SU-DHL-6 (cell line): ENCODE measurements at regions not wholly inside any gene's neighbourhood (a gene's known extent, or its start where the extent isn't known, plus 50 kb on each side); places are given as distances from the start of the nearest gene placed in this dataset.

Experiments
- EZH2phosphoT487 ChIP-seq: fragments of 200-600 bp; sonication (generic), shearing (Covaris generic); conservative IDR thresholded peaks from 2 replicates; pipeline ENCODE4 v1.6.1; 2018; ENCODE audit warnings: mild to moderate bottlenecking, antibody characterized with exemption, low read length, moderate library complexity, mixed read lengths
- TF ChIP-seq, protein P1 (sequence below): fragments of 200-600 bp; sonication (generic); IDR thresholded peaks from one replicate; pipeline ENCODE4 v1.5.1; 2017; ENCODE audit warnings: antibody characterized with exemption, mild to moderate bottlenecking, low read length, moderate library complexity; ENCODE audit not compliant: insufficient read depth, poor library complexity, severe bottlenecking

DNA sequence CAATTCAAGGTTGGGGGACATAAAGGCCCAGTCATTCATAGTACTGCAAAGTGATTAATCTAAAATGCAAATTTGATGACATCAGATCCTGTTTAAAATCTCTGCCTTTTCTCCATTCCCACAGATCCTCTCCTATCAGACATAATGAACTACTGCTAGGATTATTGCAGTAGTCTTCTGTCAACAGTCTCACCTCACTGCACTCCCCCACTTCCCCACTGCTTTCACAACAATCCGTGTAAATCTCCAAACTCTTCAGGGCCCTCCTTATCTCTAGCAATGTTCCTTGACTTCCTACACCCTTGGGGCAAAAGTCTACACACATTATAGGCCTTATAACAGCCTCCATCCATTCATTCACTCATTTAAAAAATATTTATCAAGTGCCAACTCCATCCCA is 112.4 kb downstream of the KBTBD2 start:
- TF ChIP-seq, protein P1, sequence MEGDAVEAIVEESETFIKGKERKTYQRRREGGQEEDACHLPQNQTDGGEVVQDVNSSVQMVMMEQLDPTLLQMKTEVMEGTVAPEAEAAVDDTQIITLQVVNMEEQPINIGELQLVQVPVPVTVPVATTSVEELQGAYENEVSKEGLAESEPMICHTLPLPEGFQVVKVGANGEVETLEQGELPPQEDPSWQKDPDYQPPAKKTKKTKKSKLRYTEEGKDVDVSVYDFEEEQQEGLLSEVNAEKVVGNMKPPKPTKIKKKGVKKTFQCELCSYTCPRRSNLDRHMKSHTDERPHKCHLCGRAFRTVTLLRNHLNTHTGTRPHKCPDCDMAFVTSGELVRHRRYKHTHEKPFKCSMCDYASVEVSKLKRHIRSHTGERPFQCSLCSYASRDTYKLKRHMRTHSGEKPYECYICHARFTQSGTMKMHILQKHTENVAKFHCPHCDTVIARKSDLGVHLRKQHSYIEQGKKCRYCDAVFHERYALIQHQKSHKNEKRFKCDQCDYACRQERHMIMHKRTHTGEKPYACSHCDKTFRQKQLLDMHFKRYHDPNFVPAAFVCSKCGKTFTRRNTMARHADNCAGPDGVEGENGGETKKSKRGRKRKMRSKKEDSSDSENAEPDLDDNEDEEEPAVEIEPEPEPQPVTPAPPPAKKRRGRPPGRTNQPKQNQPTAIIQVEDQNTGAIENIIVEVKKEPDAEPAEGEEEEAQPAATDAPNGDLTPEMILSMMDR = no peak
- TF ChIP-seq EZH2phosphoT487 = no peak
